WTC11 (cell line): ENCODE measurements at regions not wholly inside any gene's neighbourhood (a gene's known extent, or its start where the extent isn't known, plus 50 kb on each side); places are given as distances from the start of the nearest gene placed in this dataset.

Experiments
- CBFB ChIP-seq: sonication (generic); formaldehyde crosslinking; IDR thresholded peaks from 2 replicates; pipeline ENCODE4 v1.8.1; 2022; ENCODE audit warnings: mild to moderate bottlenecking, low read depth, missing genetic modification reagents
- CTCF ChIP-seq: fragments of 200-600 bp; IDR thresholded peaks from 2 replicates; pipeline ENCODE4 v1.8.0; 2022; ENCODE audit warnings: antibody characterized with exemption
- EMX1 ChIP-seq: fragments of 250-450 bp; sonication (Bioruptor Pico); IDR thresholded peaks from 2 replicates; pipeline ENCODE4 v1.8.0; 2021; ENCODE audit warnings: mild to moderate bottlenecking
- FOXJ3 ChIP-seq: sonication (generic); formaldehyde crosslinking; IDR thresholded peaks from 2 replicates; pipeline ENCODE4 v1.9.0; 2021; ENCODE audit warnings: missing genetic modification reagents, mild to moderate bottlenecking, borderline replicate concordance
- JUN ChIP-seq: sonication (generic); formaldehyde crosslinking; IDR thresholded peaks from 2 replicates; pipeline ENCODE4 v1.8.0; 2023; ENCODE audit warnings: mild to moderate bottlenecking, missing genetic modification reagents
- PREB ChIP-seq: sonication (generic); formaldehyde crosslinking; IDR thresholded peaks from 2 replicates; pipeline ENCODE4 v1.8.1; 2022; ENCODE audit warnings: mild to moderate bottlenecking, missing genetic modification reagents, moderate library complexity, borderline replicate concordance
- TF ChIP-seq, protein P1 (sequence below): sonication (generic); formaldehyde crosslinking; IDR thresholded peaks from 2 replicates; pipeline ENCODE4 v1.8.1; 2023; ENCODE audit warnings: mild to moderate bottlenecking, missing genetic modification reagents, moderate library complexity
- TF ChIP-seq, protein P2 (sequence below): sonication (generic); formaldehyde crosslinking; conservative IDR thresholded peaks from 2 replicates; pipeline ENCODE4 v1.8.1; 2022; ENCODE audit warnings: mild to moderate bottlenecking, missing genetic modification reagents

GRCh38 chr16:63416712-63417111 lies 1380.5 kb upstream of the CDH8 start:
- TF ChIP-seq, protein P1, sequence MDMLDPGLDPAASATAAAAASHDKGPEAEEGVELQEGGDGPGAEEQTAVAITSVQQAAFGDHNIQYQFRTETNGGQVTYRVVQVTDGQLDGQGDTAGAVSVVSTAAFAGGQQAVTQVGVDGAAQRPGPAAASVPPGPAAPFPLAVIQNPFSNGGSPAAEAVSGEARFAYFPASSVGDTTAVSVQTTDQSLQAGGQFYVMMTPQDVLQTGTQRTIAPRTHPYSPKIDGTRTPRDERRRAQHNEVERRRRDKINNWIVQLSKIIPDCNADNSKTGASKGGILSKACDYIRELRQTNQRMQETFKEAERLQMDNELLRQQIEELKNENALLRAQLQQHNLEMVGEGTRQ (CRISPR knock-in tag) = no peak
- TF ChIP-seq CTCF (no peak), EMX1 (CRISPR knock-in tag) (no peak), CBFB (CRISPR knock-in tag) (no peak), PREB (CRISPR knock-in tag) (no peak), JUN (CRISPR knock-in tag) (no peak), FOXJ3 (CRISPR knock-in tag) (no peak)
- TF ChIP-seq, protein P2, sequence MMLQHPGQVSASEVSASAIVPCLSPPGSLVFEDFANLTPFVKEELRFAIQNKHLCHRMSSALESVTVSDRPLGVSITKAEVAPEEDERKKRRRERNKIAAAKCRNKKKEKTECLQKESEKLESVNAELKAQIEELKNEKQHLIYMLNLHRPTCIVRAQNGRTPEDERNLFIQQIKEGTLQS (CRISPR knock-in tag) = no peak
